NB4 (cell line): ENCODE measurements at regions not wholly inside any gene's neighbourhood (a gene's known extent, or its start where the extent isn't known, plus 50 kb on each side); places are given as distances from the start of the nearest gene placed in this dataset.

ENCODE experiments used
- DNase-seq: peaks from one replicate; pipeline ENCODE4 v3.0.0; 2010; ENCODE audit warnings: low read depth
- H3K4me3 ChIP-seq: one replicate; pipeline ENCODE4 v1.5.1; 2011; ENCODE audit warnings: mild to moderate bottlenecking, low read depth, low read length, moderate library complexity
- CTCF ChIP-seq: IDR thresholded peaks from one replicate; pipeline ENCODE4 v1.5.1; 2012; ENCODE audit warnings: low read depth, low read length
- MAX ChIP-seq: IDR thresholded peaks from 2 replicates; pipeline ENCODE4 v1.6.1; 2011; ENCODE audit warnings: low read depth, low read length
- MYC ChIP-seq: IDR thresholded peaks from 2 replicates; pipeline ENCODE4 v1.6.1; 2011; ENCODE audit warnings: low read depth, low read length
- POLR2A ChIP-seq: IDR thresholded peaks from 2 replicates; pipeline ENCODE4 v1.6.1; 2011; ENCODE audit warnings: mild to moderate bottlenecking; ENCODE audit not compliant: insufficient read length; ENCODE audit errors: extremely low read depth

- DNase-seq: no peak
- no peak overlapping the region for H3K4me3 ChIP-seq
- TF ChIP-seq POLR2A (no peak), CTCF (no peak), MAX (no peak), MYC (no peak)
Measured at GRCh38 chr22:23398701-23399366, 181.3 kb downstream of the IGLL1 start.

DNA sequence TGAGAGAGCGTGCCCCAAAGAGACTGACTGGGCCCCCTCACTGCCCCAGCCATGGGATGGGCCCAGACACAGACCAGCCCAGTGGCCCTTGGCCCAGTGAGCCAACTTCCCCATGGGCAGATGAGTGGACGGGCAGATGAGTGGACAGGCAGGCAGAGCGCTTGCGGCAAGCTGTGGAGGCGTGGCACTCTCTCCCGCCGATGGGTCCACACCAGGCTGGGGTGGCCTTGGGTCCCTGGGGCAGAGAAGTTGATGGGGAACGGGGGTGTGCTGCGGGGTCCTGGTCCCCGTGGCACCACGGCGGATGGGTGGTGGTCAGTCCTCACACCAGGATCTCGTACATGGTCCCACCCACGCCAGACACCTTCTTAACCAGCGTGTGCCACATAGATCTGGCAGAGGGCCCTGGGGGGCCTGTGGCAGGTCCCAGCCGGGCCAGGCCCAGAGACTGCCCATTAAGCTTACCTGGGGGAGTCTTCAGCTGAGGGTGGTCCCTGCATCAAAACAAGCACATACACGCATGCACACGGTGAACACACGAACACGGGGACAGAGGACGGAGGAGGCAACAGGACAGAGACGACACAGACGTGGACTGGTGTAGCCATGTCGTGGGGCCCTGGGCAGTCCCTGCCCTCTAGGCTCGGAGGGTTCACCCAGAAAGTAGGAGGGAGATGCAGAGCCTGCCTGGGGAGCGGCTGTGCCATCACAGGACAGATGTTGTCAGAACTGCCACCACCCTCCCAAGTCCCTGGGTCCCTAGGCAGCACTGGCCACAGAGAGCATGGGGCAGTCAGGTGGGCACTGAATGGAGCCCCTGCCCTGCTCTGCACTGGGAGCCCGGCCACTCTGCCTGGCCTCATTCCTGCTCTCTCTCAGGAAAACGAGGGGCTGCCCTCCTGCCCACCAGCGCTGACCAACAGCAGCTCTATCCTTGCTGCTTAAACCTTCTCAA, 182.2 kb downstream of the IGLL1 start:
- H3K4me3 ChIP-seq: no peak overlapping the region
- TF ChIP-seq CTCF (no peak), POLR2A (no peak), MAX (no peak)
- DNase-seq: no peak

DNA sequence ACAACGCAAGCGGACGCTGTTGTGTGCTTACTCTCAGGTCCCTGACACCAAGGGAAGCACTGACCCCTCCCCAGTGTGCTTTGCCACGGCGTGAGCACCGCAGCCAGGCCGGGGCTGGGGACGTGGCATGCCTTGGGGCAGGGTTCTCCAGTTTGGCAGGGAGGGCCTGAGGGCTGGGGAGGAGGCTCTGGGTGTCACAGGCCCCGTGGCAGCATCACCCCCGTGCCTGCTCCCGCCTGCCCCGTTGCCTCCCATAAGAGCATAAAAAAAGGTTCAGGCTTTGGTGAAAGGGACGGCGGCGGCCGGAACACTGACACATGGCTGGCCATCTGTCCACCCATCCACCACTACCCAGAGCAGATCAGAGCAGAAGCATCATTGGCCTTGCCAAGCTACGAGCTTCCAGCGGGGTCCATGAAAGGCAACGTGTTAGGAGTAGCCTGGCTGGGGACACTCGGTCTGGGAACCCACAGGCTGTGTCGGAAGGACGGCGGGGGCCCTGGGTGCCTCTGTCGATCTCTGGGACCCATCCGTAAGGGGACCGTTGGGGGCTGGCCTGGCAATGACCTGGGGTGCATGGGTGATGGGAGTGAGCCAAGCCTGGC, 183.0 kb downstream of the IGLL1 start:
- TF ChIP-seq POLR2A: no peak
- TF ChIP-seq CTCF: no peak
- DNase-seq: no peak
- H3K4me3 ChIP-seq: no peak overlapping the region

DNA sequence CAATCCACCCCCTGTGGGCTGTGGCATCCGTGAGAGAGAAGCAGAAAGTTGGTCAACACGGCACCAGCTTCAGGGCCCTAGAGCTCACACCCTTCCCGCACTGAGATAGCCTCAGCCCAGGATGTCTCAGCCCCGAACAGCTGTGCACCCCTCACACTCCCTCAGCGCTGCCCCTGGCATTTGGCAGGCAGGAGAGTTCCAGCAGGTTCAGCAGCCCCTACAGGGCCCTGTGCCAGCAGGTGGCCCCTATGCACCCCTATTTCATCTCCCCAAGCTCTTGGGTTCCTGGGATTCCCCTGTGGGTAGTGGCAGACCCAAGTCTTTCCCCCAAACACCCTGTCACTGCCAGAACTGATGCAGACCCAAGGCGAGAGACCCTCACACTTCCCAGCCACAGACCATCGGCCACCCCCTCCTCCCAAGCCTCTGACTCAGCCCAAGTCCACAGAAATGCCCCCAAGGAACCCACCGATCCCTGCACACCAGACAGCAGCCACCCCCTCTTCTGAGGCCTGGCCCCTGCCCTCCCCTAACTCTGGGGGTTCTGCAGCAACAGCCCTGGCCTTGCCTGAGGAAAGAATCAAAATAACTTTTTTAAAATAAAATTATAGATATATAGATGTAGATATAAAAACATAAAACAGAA, 183.6 kb downstream of the IGLL1 start:
- TF ChIP-seq MYC: no peak
- TF ChIP-seq POLR2A: no peak
- TF ChIP-seq CTCF: no peak
- TF ChIP-seq MAX: no peak
- H3K4me3 ChIP-seq: no peak overlapping the region
- DNase-seq: no peak

DNA sequence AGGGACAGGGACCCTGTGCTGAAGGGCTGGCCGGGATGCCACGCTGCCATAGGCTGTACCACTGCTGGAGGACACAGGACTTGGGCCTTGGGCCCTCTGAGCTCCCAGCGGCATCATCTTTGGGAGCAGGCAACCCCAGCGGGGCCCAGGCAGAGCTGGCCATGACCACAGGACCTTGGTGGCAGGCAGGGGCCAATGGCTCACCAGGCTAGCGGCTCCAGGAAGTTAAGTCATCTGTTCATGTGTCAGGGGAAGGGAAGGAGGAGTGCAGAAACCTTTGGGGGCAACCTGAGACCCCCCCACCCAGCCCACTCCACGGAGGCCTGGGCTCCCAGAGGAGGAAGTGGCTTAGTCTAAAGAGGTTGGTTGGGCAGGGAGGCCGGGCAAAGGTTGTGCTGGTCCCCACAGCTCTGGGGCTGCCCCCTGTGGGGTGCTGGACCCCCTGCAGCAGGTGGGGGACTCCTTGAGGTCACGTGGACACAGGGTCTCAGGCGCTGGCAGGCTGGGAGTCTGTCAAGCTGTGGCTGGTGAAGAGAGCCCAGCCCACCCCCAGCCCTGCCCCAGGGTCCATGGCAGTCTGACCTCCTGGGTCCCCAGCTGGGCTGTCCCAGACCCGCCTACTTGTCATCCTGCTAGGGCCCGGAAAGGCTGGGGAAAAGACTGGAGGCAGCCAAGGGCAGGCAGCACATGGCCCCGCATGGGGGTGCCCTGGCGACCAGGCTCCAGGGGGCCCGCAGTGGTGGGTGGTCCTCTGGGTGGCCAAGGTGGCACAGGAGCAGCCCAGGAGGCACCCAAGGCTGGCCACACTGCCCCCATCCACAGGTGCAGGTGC, 184.3 kb downstream of the IGLL1 start:
- TF ChIP-seq MYC (no peak), CTCF (no peak), POLR2A (no peak), MAX (no peak)
- no peak overlapping the region for H3K4me3 ChIP-seq
- no peak for DNase-seq
